T-helper 1 cell treated with Interleukin-12 subunit alpha and Interleukin-12 subunit beta and Interleukin-4 antibody, amounts not matched to agents 30 μg/mL and 1 μg/mL, for 36 hours (primary cell): ENCODE measurements at regions not wholly inside any gene's neighbourhood (a gene's known extent, or its start where the extent isn't known, plus 50 kb on each side); places are given as distances from the start of the nearest gene placed in this dataset.

Experiments
- H3K27ac Mint-ChIP-seq: one replicate; pipeline ENCODE4 v1.8.0; 2021; ENCODE audit warnings: mild to moderate bottlenecking, mixed read lengths
- H3K27me3 Mint-ChIP-seq: one replicate; pipeline ENCODE4 v1.8.0; 2021; ENCODE audit warnings: low read depth, mixed read lengths
- H3K36me3 Mint-ChIP-seq: one replicate; pipeline ENCODE4 v1.8.0; 2021; ENCODE audit warnings: low read depth, mixed read lengths
- H3K4me1 Mint-ChIP-seq: one replicate; pipeline ENCODE4 v1.8.0; 2021; ENCODE audit warnings: low read depth, mixed read lengths
- H3K4me3 Mint-ChIP-seq: one replicate; pipeline ENCODE4 v1.8.0; 2021; ENCODE audit warnings: mild to moderate bottlenecking, moderate library complexity, mixed read lengths
- H3K9me3 Mint-ChIP-seq: one replicate; pipeline ENCODE4 v1.8.0; 2021; ENCODE audit warnings: mixed read lengths

GRCh38 chr1:10962483-10962882 is 50.0 kb upstream of the TARDBP start:
- Mint-ChIP-seq H3K27me3 (peaks cover 25% of the 10 kb centered on the region), H3K27ac (no peak overlapping the region), H3K36me3 (no peaks in the 10 kb centered on the region), H3K9me3 (no peaks in the 10 kb centered on the region), H3K4me3 (no peak overlapping the region), H3K4me1 (peaks cover 15% of the 10 kb centered on the region)
